Stimulated activated CD8-positive, alpha-beta memory T cell treated with anti-CD3 and anti-CD28 coated beads, Interleukin-7, amount 100 ng/mL, for 48 hours (primary cell): ENCODE measurements at regions not wholly inside any gene's neighbourhood (a gene's known extent, or its start where the extent isn't known, plus 50 kb on each side); places are given as distances from the start of the nearest gene placed in this dataset.
"Not testable (repeated sequence)": the region's sequence is repeated elsewhere in the genome, so short reads cannot be mapped to it uniquely, and the experiment has no call there.

Experiments
- DNase-seq, 2 donors: peaks; one replicate each; pipeline ENCODE4 v3.0.0-alpha.2; 2020; ENCODE audit warnings: low read depth in 1 of 2; ENCODE audit errors: extremely low read depth in 1 of 2

DNA sequence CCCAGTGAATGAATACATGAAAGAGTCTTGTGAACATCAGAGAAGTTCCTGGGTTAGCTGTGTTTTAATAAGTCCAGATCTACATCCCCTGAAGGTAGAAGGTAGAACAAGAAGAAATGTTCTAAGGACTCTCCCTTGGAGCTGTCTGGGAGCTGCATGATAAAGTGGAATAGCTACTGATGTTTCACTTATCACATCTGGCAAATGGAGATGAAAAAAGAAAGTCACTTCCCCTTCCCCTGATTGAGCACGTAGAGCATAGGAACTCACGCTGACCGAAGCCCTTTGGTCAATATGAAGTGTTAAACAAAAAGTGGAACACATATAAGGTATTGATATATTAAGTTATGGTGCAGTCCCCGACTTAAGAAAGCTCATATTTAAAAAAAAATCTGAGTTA is 53.2 kb upstream of the PARP1 start:
- no peak for DNase-seq

DNA sequence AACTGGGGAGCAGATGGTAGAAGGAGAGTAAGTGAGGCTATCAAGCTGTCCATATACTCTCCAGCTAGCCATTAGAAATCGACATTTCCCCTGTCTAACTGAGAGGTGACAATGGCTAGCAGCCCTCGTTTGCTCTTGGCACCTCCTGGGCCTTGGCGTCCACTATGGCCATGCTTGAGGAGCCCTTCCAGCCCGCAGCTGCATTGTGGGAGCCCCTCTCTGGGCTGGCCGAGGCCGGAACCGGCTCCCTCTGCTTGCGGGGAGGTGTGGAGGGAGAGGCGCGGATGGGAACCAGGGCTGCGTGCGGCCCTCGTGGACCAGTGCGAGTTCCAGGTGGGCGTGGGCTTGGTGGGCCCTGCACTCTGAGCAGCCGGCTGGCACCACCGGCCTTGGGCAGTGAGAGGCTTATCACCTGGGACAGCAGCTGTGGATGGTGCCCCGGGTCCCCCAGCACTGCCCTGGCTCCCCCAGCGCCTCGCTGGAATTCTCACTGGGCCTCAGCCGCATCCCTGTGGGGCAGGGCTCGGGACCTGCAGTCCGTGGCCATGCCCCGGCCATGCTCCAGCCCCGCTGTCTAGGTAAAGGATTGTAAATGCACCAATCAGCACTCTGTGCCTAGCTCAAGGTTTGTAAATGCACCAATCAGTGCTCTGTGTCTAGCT is 56.2 kb upstream of the PARP1 start:
- no peak for DNase-seq

DNA sequence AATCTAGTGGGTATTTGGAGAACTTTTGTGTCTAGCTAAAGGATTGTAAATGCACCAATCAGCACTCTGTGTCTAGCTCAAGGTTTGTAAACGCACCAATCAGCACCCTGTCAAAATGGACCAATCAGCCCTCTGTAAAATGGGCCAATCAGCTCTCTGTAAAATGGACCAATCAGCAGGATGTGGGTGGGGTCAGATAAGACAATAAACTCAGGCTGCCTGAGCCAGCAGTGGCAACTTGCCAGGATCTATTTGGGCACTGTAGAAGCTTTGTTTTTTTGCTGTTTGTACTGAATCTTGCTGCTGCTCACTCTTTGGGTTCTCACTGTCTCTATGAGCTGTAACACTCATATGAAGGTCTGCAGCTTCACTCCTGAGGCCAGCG is 56.7 kb upstream of the PARP1 start:
- DNase-seq: not testable (repeated sequence)

DNA sequence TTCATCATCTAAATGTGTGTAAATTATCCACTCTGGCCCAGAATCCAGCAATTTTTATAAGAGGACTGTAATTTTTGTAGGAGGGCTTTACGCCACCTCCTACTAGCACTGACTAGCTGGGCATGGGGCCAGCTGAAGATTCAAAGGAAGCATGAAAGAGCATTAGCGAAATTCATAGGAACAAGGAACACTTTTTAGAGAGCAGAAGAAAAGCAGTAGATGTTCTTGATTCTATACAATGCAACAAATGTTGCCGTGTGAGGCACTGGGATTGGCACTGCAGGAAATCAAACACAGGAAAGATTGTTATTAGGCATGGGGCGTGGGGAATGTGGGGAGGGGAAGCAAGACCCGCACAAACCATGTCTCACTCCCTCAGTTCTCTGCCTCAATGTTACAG is 58.4 kb upstream of the PARP1 start:
- no peak for DNase-seq

DNA sequence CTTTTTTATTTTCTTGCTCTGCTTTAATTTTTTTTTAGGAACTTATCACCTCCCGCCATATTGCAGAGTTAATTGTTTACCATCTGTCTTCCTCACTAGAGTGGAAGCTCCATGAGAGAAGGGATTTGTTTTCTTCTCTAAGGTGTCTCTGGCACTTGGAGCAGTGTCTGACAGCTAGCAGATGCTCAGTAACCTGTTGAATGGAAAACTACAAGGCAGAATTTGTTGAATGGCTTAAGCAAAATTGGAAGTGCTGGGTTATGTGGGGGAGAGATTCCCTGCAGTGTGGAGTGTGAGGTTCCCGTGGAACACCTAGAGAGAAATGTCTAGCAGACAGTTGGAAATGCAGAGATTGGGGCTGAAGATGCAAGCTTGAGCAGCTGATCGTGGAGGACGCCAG is 59.5 kb upstream of the PARP1 start:
- no peak for DNase-seq

DNA sequence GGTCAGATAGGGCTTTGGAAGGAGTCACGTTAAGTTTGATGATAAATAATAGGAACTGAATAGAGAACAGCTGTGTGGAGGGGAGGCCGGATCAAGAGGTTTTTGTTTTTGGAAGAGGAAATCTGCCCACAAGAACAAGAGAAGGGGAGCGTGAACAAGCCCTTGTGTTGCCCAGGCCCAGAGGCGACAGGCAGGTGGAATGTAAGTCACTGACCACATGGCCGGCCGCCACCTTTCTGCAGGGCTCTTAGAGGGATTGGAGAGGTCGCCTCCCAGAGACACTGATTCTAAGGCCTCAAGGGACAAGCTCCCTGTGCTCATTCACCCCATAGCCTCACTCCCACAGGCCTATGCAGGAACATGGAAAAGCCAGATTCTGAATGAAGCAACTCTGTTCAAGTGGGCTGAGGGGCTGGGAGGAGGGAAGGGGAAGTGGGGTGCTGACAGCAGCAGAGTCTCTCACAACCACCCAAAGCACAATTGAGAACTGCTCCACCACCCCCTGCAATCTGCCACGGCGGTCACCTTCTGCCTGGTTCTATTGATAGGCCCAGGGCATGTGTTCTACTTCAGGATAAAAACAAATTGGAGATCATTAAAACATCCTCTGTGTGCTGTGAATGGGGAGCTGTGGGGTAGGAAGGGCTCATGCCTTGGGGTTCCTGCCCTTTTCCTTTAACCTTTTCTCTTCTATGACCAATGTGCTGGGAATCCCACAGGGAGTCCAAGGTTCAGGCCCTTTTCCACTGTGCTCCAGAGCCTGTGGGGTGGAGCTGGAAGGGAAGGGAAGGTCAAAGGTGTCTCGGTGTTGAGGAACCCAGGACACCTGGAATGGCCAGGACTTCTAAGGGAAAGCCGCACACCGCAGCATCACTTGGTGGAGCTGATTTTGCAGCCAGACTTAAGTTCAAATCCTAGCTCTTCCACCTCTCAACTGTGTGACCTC is 63.3 kb upstream of the PARP1 start:
- DNase-seq: no peak

DNA sequence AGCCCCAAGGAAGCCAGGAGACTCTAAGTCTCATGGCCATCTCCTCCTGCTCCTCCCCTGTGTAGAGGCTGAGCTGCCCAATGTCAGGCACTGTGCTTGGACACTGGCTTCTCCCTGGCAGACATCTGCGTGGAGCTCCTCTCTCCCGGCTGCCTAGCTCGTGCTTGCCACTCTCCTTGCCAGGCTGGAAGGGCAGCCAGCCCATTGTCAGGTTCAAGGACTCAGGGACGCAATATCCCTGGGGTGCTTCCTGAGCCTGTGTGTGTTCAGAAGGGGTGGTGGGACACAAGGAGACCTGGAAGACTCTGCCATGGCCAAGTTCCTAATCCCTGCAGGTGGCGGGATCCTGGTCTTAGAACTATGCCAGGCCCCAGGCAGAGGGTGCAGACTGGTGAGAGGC is 65.4 kb upstream of the PARP1 start:
- no peak for DNase-seq

DNA sequence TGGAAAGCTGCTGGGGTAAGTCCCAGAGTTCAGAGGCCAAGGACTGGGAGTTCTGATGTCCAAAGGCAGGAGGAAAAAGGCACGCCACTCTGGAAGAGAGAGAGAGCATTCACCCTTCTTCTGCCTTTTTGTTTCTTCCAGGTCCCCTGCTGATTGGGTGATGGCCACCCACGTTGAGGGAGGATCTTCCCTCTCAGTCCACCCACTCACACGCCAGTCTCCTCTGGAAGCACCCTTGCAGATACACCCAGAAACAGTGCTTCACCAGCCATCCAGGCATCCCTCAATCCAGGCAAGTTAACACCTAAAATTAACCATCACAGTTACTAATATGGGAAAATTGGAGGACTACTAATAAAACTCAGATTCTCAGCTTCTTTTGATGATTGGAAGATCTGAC is 66.1 kb upstream of the PARP1 start:
- no peak for DNase-seq

DNA sequence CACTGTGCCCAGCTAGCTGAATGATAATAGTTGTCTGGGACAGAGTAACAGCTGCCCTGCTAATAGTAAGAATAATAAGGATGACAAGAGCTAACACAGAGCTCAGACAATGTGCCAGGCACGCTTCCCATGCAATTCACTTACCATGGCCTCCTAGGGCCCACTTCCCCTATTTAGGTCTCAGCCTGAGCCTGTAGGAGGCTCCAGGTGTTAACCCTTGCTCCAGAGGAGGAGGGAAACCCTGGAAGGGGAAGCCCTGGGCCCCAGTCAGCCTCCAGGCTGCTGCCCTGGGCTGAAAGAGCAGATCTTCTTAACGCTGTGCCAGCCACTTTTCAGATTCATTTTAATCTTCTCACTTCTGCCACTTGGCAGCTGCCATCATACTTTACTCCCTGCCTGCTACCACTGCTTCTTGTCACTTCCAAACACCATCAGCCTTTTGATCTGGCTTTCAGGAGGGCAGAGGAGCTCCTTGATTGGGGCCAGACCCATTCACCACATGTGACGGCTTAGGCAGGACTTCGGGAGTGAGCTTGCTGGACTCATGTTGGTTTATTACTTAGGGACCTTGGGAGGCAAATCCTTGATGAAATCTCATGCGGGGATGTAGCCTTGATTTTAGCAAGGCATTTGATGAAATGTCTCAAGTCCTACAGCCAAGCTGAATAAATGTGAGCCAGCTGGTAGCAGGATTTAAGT is 66.7 kb upstream of the PARP1 start:
- no peak for DNase-seq

DNA sequence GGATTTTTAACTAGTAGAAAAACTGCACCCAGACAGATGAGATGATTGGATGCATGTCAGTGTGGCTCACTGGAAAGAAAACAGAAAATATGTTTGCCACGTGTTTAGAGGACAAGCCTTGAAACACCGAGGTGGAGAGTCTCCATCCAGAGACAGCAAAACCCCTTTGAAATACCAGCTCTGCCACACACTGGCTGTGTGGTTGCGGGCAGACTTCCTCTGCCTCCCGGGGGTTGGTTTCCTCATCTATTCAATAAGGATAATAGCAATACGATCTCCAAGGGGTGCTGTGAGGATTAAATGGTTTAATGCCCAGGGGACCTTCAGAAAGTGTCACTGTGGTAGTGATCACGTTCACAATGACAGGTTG is 67.2 kb upstream of the PARP1 start:
- no peak for DNase-seq

DNA sequence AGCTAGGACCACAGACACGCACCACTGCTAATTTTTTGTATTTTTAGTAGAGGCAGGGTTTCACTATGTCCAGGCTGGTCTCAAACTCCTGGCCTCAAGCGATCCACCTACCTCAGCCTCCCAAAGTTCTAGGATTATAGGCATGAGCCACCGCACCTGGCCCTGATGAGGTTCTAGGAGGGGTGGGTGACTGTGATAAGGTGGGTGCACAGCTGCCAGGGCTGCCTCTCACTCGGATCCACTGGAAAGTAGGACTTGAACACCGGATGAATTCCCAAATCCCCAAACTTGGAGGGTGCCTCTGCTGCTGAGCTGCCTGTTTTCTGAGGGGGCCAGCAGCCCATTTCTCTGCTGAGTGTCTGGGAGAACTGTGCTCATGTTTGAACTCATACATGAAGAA is 68.2 kb upstream of the PARP1 start:
- DNase-seq: no peak

DNA sequence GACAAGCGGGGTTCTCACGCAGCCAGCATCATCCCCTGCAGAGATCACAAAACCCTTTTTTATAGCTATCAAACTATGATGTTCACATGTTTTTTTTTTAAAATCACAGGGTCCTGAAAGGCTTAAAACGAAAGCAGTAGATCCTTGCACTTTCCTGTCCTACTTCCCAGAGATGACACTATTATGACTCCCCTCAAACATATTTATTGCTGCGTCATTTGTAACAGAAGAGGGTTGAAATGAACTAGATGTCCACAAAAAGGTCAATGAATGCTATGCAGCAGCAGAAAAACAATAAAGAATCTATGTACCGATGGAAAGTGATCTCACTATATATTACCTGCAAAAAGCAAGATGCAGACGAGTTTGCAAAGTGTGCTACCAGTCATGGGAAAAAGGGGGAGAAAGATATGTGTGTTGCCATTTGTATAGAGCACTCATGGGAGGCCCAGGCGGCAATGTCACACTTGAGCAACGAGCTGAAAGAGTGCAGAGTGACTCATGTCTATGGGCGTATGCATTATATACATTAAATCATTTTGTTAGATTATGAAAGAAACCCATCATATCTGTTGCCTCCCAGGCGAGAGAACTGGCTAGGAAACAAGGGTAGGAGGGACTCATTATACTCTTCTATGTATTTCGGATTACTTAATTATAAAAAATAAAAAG is 68.9 kb upstream of the PARP1 start:
- no peak for DNase-seq

DNA sequence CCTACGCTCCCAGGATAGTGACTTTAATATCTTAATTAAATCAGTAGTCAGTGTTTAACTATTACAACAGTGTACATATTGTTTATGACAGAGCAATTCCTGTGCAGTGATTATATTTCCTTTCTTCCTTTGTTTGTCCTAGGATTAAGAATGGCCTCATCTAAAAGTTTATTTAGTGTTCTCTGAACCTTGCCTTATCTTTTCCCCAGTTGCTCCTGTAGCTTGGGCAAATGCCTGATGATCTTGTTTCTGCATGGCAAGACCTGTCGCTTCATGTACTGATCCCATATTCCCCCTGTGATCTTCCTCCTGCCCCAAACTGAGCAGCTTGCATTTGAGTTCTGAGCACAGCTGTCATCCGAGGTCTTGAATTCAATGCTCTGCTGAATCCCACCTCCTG is 69.1 kb upstream of the STUM start:
- no peak for DNase-seq

DNA sequence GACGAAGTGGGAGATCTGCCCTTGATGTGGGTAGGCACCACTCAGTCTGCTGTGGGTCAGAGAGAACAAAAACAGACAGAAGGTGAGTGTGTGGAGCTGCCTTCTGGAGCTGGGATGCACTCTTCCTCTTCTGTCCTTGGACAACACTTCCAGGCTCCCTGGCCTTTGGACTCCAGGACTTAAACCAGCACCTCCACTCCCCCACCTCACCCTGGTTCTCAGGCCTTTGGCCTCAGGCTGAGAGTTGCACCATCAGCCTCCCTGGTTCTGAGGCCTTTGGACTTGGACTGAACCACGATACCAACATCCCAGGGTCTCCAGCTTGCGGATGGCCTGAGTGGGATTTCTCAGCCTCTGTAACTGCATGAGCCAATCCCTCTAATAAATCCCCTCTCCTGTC is 68.1 kb upstream of the STUM start:
- DNase-seq: no peak

DNA sequence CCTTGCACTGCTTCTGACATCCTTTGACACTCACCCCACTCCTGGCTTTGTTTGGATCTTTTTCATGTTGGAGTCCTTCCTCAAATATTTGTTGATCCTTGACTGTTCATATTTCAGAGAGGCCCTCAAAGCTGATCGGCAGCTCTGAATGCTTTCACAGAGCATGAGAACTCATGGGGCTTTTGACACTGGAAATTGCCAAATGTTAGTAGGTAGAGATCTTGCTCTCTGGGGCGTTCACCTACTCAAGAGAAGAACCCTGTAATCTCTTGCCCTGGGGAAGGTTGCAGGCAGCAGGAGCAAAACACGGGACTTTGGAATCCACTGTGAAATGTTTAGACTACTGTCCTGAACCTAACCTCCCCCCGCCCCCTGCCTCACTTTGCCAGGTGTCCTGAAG is 67.4 kb upstream of the STUM start:
- DNase-seq: no peak

DNA sequence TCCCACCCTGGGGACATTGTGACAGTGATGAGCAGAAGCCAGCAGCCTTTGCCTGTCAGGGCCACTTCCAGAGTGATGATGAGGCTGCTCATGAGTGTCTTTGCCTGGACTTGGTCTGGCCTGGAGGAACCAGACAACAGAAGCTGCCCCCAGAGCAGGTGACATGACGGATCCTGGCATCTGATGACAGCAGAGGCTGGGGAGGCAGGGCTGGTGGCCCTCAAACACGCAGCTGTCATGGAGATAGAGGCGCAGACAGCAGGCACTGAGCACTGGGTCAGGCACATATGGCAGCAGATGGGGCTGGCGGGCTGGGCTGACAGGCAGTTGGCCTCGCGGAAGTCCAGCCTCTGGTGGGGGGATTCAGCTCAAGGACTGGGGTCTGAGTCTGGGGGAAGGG is 66.4 kb upstream of the STUM start:
- no peak for DNase-seq

DNA sequence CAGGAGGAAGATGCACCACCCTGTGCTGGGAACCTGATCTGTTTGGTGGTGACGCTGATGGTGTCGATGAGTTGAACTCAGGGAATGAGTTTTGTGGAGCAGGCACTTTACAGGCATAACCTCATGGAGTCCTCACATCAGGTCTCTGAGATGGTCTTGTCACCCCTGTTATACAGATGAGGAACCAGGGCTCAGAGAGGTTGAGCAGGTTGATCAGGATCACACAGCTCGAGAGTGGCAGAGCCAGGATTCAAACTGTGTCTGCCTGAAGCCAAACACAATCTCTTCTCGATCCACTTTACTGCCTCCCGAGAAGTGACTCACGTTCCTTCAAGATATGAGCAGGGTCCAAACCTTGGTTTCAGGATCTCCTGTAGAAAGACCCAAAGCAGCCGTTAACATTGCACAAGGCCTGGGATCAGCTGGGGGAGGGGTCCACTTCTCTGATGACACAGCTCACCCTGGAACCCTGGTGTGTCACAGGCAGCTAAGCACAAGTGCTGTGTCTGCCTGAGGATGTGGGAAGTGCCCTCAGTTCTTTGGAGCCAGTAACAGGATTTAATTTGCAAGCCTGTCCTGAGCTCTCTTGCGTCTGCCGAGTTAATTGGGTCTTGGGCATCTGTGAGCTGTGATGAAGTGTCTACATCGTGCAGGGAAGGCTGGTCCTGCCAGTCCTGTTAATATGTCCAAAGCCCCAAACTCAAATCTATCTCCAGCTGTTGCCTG is 65.4 kb upstream of the STUM start:
- no peak for DNase-seq

DNA sequence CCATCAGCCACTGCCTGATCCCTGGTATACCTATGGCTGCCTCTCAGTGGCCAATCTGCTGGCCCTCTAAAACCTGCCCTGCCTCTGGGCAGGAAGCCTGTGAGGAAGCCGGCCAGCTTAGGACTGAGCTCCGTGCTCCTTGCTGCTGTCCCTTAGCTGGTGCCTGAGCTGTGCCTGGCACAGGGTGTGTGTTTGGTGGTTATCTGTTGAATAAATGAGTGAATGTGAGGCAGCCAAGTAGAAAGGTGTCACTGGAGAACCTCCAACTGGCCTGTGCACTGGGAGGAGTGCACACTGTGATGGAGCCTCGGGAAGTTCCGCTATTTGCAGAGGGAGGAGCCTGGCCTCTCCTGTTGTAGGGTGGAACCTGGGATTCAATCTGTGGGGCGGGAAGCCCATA is 63.4 kb upstream of the STUM start:
- no peak for DNase-seq

DNA sequence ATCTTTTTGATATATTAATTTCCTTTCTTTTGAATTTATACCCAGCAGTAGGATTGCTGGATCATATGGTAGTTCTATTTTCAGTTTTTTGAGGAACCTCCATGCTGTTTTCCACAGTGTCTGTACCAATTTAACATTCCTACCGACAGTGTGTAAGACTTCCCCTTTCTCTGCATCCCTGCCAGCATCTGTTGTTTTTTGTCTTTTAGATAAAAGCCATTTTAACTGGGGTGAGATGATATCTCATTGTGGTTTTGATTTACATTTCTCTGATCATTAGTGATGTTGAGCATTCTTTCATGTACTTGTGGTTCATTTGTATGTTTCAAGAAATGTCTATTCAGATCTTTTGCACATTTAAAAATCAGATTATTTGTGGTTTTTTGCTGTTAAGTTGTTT is 62.4 kb upstream of the STUM start:
- no peak for DNase-seq

DNA sequence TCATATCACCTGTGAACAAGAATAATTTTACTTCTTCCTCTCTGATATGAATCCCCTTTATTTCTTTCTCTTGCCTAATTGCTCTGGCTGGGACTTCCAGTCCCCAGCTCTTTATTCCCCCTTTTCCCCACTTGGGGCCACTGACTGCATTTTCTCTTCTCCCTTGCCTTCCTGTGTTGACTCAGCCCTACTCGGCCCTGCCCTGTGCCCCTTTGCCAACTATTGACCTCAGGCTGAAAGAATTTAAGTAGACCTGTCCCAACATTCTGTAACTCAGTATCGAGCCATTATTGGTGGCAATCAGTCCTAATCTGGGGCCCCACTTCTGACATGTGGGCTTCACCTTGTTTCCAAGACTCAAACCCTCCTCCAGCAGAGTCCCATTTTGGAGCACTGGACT is 60.6 kb upstream of the STUM start:
- no peak for DNase-seq
